ENCODE measurements at regions not wholly inside any gene's neighbourhood (a gene's known extent, or its start where the extent isn't known, plus 50 kb on each side); places are given as distances from the start of the nearest gene placed in this dataset.

DNA sequence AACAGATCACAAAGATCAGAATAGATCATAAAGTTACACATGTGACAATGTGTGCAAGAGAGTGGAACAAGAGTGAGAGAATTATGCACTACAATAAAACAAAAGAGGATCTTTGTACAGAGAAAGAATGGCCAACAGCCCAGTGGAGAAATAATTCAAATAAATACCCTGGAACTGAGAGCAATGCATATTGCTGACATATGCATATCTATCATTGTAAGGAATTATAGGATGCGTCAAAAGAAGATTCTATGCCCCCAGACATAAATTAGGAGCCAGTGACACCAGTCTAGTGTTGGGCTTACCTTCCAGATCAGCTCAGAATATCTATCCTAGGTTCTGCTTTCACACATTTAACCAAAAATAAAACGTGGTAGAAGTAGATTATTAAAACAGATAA is 320.1 kb upstream of the VCX start:
- TF ChIP-seq, protein P1, sequence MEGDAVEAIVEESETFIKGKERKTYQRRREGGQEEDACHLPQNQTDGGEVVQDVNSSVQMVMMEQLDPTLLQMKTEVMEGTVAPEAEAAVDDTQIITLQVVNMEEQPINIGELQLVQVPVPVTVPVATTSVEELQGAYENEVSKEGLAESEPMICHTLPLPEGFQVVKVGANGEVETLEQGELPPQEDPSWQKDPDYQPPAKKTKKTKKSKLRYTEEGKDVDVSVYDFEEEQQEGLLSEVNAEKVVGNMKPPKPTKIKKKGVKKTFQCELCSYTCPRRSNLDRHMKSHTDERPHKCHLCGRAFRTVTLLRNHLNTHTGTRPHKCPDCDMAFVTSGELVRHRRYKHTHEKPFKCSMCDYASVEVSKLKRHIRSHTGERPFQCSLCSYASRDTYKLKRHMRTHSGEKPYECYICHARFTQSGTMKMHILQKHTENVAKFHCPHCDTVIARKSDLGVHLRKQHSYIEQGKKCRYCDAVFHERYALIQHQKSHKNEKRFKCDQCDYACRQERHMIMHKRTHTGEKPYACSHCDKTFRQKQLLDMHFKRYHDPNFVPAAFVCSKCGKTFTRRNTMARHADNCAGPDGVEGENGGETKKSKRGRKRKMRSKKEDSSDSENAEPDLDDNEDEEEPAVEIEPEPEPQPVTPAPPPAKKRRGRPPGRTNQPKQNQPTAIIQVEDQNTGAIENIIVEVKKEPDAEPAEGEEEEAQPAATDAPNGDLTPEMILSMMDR (IDR thresholded peaks at IDR 0.05; ENCODE audit: insufficient read depth, low read length, poor library complexity, severe bottlenecking): no peak
- TF ChIP-seq EZH2phosphoT487 (conservative IDR thresholded peaks at IDR 0.05; ENCODE audit: low read length): no peak

Measured in SU-DHL-6 (cell line).